ENCODE measurements at regions not wholly inside any gene's neighbourhood (a gene's known extent, or its start where the extent isn't known, plus 50 kb on each side); places are given as distances from the start of the nearest gene placed in this dataset.

DNA sequence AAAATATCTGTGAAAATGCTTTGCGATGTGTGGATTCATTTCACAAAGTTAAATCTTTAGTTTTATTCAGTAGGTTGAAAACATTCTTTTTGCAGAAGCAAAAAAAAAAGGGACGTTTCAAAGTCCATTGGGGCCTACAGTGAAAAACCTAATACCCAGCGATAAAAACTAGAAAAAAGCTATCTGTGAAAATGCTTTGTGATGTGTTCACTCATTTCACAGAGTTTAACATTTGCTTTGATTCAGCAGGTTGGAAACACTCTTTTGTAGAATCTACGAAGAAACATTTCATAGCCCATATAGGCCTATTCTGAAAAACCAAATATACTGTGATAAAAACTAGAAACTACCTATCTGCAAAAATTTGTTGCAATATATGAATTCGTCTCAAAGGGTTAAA, 113.6 kb upstream of the WSB1 start:
- TF ChIP-seq, protein P1, sequence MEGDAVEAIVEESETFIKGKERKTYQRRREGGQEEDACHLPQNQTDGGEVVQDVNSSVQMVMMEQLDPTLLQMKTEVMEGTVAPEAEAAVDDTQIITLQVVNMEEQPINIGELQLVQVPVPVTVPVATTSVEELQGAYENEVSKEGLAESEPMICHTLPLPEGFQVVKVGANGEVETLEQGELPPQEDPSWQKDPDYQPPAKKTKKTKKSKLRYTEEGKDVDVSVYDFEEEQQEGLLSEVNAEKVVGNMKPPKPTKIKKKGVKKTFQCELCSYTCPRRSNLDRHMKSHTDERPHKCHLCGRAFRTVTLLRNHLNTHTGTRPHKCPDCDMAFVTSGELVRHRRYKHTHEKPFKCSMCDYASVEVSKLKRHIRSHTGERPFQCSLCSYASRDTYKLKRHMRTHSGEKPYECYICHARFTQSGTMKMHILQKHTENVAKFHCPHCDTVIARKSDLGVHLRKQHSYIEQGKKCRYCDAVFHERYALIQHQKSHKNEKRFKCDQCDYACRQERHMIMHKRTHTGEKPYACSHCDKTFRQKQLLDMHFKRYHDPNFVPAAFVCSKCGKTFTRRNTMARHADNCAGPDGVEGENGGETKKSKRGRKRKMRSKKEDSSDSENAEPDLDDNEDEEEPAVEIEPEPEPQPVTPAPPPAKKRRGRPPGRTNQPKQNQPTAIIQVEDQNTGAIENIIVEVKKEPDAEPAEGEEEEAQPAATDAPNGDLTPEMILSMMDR (conservative IDR thresholded peaks at IDR 0.05; ENCODE audit: low read depth, low read length): no peak
- TF ChIP-seq EZH2 (IDR thresholded peaks at IDR 0.05; ENCODE audit: low read length, unreplicated experiment): no peak
